Body of pancreas (tissue), 4 donors: ENCODE measurements at regions not wholly inside any gene's neighbourhood (a gene's known extent, or its start where the extent isn't known, plus 50 kb on each side); places are given as distances from the start of the nearest gene placed in this dataset.

Experiments used
- ATAC-seq: fragments of 150-250 bp; one replicate; pipeline ENCODE4 v1.9.1; 2016
- DNase-seq, 4 donors: peaks; one replicate each; pipeline ENCODE4 v3.0.0-alpha.2; 2019
- H3K27ac ChIP-seq, 4 donors: fragments of 200-600 bp; sonication (generic); 1 replicate in 3 of 4; 2 replicates in 1 of 4; pipeline versions ENCODE4 v1.5.1 to v1.6.1; 2016 to 2019; ENCODE audit warnings: mild to moderate bottlenecking in 1 of 4, mixed read lengths in 1 of 4, moderate library complexity in 1 of 4
- H3K27me3 ChIP-seq, 2 donors: fragments of 200-600 bp; sonication (generic); one replicate each; pipeline ENCODE4 v1.6.0; 2016; ENCODE audit warnings: mild to moderate bottlenecking in 1 of 2
- H3K36me3 ChIP-seq, 2 donors: fragments of 200-600 bp; sonication (generic); replicated peaks in 1 of 2; 2 replicates each; pipeline ENCODE4 v1.5.1; 2016; ENCODE audit warnings: low read depth in 2 of 2; ENCODE audit not compliant: insufficient read depth in 1 of 2
- H3K4me1 ChIP-seq: fragments of 200-600 bp; sonication (generic); one replicate; pipeline ENCODE4 v1.6.0; 2016
- H3K4me3 ChIP-seq, 2 donors: fragments of 200-600 bp; sonication (generic); 1 replicate in 1 of 2; 2 replicates in 1 of 2; pipeline ENCODE4 v1.5.1; 2016 to 2019
- H3K9me3 ChIP-seq, 3 donors: fragments of 200-600 bp; sonication (generic); 1 replicate in 2 of 3; 2 replicates in 1 of 3; pipeline ENCODE4 v1.5.1; 2016
- POLR2A ChIP-seq, 3 donors: fragments of 450-650 bp; IDR thresholded peaks; one replicate each; pipeline ENCODE4 v1.6.1; 2016; ENCODE audit warnings: antibody characterized with exemption in 3 of 3, mild to moderate bottlenecking in 2 of 3
- WGBS, 2 donors: methylation state at CpG; one replicate each; pipeline ENCODE4 v1.1.5; 2017; 5-methylcytosine and 5-hydroxymethylcytosine counted together
- intact Hi-C: fragments of 100-400 bp; cut with DNase I; formaldehyde crosslinking; loops from one replicate; pipeline ENCODE4 v1.15.1; 2023
- TF ChIP-seq, protein P1 (sequence below), 7 experiments: fragments of 450-650 bp in 4 of 7; fragments of 200-600 bp in 3 of 7; sonication (generic) in 3 of 7; IDR thresholded peaks; one replicate each; pipeline ENCODE4 v1.5.1; 2016 to 2019; ENCODE audit warnings: antibody characterized with exemption in 7 of 7

- Histone ChIP-seq H3K4me3 (no peak overlapping the region), H3K36me3 (no peaks in the 10 kb centered on the region), H3K27me3 (no peaks in the 10 kb centered on the region), H3K4me1 (no peaks in the 10 kb centered on the region), H3K27ac (no peak overlapping the region), H3K9me3 (no peaks in the 10 kb centered on the region)
- TF ChIP-seq, protein P1, sequence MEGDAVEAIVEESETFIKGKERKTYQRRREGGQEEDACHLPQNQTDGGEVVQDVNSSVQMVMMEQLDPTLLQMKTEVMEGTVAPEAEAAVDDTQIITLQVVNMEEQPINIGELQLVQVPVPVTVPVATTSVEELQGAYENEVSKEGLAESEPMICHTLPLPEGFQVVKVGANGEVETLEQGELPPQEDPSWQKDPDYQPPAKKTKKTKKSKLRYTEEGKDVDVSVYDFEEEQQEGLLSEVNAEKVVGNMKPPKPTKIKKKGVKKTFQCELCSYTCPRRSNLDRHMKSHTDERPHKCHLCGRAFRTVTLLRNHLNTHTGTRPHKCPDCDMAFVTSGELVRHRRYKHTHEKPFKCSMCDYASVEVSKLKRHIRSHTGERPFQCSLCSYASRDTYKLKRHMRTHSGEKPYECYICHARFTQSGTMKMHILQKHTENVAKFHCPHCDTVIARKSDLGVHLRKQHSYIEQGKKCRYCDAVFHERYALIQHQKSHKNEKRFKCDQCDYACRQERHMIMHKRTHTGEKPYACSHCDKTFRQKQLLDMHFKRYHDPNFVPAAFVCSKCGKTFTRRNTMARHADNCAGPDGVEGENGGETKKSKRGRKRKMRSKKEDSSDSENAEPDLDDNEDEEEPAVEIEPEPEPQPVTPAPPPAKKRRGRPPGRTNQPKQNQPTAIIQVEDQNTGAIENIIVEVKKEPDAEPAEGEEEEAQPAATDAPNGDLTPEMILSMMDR (IDR thresholded peaks at IDR 0.05) = no peak
- TF ChIP-seq POLR2A (IDR thresholded peaks at IDR 0.05) = no peak
- intact Hi-C loops = no loop called here
- ATAC-seq (no peak), DNase-seq (no peak)
- 49 to 53% methylated on average over 5 of the region's 5 CpGs for WGBS, 2 donors
Observed at GRCh38 chr20:1757606-1758512, 100.3 kb upstream of the SIRPG start.

GRCh38 chr20:1757072-1757471, 99.5 kb upstream of the SIRPG start:
- ATAC-seq = no peak
- H3K4me3 ChIP-seq = no peak overlapping the region
- H3K27me3 ChIP-seq = no peaks in the 10 kb centered on the region
- intact Hi-C loops = no loop called here
- no peak overlapping the region for H3K27ac ChIP-seq
- TF ChIP-seq, protein P1 (IDR thresholded peaks at IDR 0.05) = no peak
- TF ChIP-seq POLR2A (IDR thresholded peaks at IDR 0.05) = no peak
- H3K9me3 ChIP-seq = no peaks in the 10 kb centered on the region
- no peaks in the 10 kb centered on the region for H3K4me1 ChIP-seq
- no peaks in the 10 kb centered on the region for H3K36me3 ChIP-seq
- no peak for DNase-seq

GRCh38 chr20:1754749-1755148, 97.2 kb upstream of the SIRPG start:
- H3K27me3 ChIP-seq = no peaks in the 10 kb centered on the region
- no peak overlapping the region for H3K4me3 ChIP-seq
- DNase-seq (no peak), ATAC-seq (no peak)
- H3K4me1 ChIP-seq = no peaks in the 10 kb centered on the region
- intact Hi-C loops = no loop called here
- H3K36me3 ChIP-seq = no peaks in the 10 kb centered on the region
- WGBS, 2 donors = 67 to 72% methylated on average over 4 of the region's 4 CpGs
- no peak overlapping the region for H3K27ac ChIP-seq
- H3K9me3 ChIP-seq = peaks cover 0 to 3% (median 0%) of the 10 kb centered on the region in 3 donors
- TF ChIP-seq, protein P1 (IDR thresholded peaks at IDR 0.05) = no peak
- no peak for TF ChIP-seq POLR2A (IDR thresholded peaks at IDR 0.05)

GRCh38 chr20:1754306-1754705, 96.7 kb upstream of the SIRPG start:
- H3K4me1 ChIP-seq = no peaks in the 10 kb centered on the region
- WGBS, 2 donors = 40 to 59% methylated on average over 2 of the region's 2 CpGs
- ATAC-seq (no peak), DNase-seq (no peak)
- peaks cover 0 to 3% (median 0%) of the 10 kb centered on the region in 3 donors for H3K9me3 ChIP-seq
- H3K36me3 ChIP-seq = no peaks in the 10 kb centered on the region
- intact Hi-C loops = no loop called here
- H3K4me3 ChIP-seq = no peak overlapping the region
- H3K27ac ChIP-seq = no peak overlapping the region
- no peaks in the 10 kb centered on the region for H3K27me3 ChIP-seq
- TF ChIP-seq, protein P1 (IDR thresholded peaks at IDR 0.05) = no peak
- TF ChIP-seq POLR2A (IDR thresholded peaks at IDR 0.05) = no peak

DNA sequence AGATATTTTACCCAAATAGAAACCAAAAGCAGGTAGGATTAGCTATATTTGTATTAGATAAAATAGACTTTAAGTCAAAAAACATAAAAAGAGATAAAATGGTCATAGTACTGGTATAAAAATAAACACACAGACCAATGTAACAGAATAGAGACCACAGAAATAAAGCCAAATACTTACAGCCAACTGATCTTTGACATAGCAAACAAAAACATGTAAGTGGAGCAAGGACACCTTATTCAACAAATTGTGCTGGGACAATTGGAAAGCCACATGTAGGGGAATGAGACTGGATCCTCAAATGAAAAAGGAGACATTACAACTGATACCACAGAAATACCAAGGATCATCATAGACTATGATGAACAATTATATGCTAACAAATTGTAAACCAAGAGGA, 94.5 kb upstream of the SIRPG start:
- no peak for ATAC-seq
- Histone ChIP-seq H3K4me1 (no peaks in the 10 kb centered on the region), H3K36me3 (no peaks in the 10 kb centered on the region), H3K27me3 (no peaks in the 10 kb centered on the region), H3K27ac (no peak overlapping the region), H3K9me3 (peaks cover 0 to 3% (median 0%) of the 10 kb centered on the region in 3 donors), H3K4me3 (no peak overlapping the region)
- TF ChIP-seq POLR2A (IDR thresholded peaks at IDR 0.05) = no peak
- TF ChIP-seq, protein P1 (IDR thresholded peaks at IDR 0.05) = no peak
- no peak for DNase-seq
- intact Hi-C loops = no loop called here
